Activated CD4-positive, alpha-beta T cell treated with anti-CD3 and anti-CD28 coated beads, Interleukin-2, Interleukin-6, amounts not matched to agents 100 ng/mL and 50 ng/mL, durations not matched to agents 16 hours and 8 hours (primary cell): ENCODE measurements at regions not wholly inside any gene's neighbourhood (a gene's known extent, or its start where the extent isn't known, plus 50 kb on each side); places are given as distances from the start of the nearest gene placed in this dataset.
"Not testable (repeated sequence)": the region's sequence is repeated elsewhere in the genome, so short reads cannot be mapped to it uniquely, and the experiment has no call there.

Source experiments
- DNase-seq: peaks from one replicate; pipeline ENCODE4 v3.0.0-alpha.2; 2020

DNA sequence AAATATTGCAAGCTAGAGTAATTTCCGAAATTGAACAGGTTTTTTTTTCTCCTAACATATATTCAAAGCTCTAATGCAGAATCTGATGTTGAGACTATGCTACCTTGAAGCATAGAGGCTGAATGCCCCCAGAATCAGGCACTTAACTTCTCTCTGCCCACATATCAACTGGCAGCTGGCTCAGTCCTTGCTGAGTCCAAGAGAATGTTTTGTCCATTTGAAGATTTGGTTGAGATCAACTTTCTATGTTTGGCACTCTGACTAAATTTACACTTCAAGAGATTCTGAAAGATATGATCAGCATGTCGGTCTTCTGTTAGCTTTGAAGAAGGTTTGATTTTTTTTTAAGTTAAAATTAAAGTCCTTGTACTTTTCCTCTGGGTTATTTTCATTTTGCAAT lies 1298.1 kb downstream of the EPHA7 start:
- no peak for DNase-seq

- no peak for DNase-seq
Measured at GRCh38 chr6:92117800-92118199, 1301.6 kb downstream of the EPHA7 start.

GRCh38 chr6:92114797-92115196 lies 1304.6 kb downstream of the EPHA7 start:
- DNase-seq, result no peak

GRCh38 chr6:92114091-92114675 lies 1305.2 kb downstream of the EPHA7 start:
- no peak for DNase-seq

GRCh38 chr6:92111386-92111785 lies 1308.0 kb downstream of the EPHA7 start:
- no peak for DNase-seq

DNA sequence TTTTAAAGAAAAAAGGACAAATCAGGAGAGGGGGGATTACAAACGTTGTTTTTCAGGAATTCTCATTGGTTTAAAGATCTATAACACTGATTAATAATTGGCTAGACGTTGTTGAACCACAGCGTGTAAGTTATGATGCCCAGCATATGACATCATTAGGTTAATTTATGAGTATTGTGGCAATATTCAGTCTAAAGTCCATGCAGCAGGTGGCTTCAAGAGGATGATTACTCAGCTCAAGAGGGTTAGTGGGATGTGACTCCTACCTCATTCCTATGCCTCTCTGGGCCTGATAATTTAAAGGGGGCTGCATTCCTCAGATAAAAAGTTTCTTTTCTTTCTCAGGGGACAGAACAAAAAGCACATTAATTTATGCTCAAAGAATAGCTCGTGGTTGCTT lies 1309.0 kb downstream of the EPHA7 start:
- DNase-seq, result no peak

DNA sequence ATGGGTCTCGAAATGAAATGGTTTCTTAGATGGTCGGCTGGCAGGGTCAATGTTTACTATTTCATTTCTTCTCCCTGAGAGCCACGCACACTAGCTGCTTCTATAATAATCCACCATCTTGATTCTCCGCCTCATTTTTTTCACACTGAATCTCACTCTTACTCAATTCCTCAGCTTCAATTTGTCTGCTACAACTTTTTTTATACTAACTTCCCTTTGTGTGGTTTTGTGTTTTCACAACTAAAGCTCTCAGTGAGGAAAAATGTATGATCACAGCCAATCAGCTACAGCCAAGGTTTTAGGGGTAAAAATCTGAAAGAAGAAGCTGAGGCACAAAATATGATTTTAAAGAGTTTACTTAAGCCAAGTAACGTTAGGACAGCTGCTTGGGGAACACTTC lies 1309.4 kb downstream of the EPHA7 start:
- DNase-seq, result no peak

- DNase-seq, result no peak
Measured at GRCh38 chr6:92109256-92109655, 1310.1 kb downstream of the EPHA7 start.

GRCh38 chr6:92086750-92087149 lies 1332.6 kb downstream of the EPHA7 start:
- DNase-seq, result no peak

DNA sequence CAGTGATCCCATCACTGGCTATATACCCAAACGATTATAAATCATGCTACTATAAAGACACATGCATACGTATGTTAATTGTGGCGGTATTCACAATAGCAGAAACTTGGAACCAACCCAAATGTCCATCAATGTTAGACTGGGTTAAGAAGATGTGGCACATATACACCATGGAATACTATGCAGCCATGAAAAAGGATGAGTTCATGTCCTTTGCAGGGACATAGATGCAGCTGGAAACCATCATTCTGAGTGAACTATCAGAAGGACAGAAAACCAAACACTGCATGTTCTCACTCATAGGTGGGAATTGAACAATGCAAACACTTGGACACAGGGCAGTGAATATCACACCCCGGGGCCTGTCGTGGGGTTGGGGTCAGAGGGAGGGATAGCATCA lies 1335.4 kb downstream of the EPHA7 start:
- DNase-seq, result not testable (repeated sequence)

DNA sequence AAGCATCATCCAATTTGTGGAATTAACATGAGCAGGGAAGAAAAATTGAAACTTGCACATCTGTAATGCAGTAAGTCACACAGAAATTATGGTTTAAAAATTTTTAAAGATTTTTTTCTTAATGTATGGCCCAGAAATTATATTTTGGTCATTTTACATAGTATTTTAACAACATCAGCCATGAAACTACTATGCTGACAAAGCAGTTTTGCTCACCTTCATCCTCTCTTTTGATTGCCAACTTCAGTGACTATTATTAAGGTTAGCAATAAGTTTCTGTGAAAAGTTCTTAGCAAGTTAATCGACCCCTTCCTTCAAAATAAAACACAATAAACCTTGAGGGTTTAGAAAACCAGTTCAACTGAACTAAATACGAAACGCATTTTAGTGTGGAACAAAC lies 1347.0 kb downstream of the EPHA7 start:
- DNase-seq, result no peak

- DNase-seq, result no peak
Measured at GRCh38 chr6:92069781-92070180, 1349.6 kb downstream of the EPHA7 start.

- DNase-seq, result no peak
Measured at GRCh38 chr6:92052513-92052912, 1366.8 kb downstream of the EPHA7 start.

DNA sequence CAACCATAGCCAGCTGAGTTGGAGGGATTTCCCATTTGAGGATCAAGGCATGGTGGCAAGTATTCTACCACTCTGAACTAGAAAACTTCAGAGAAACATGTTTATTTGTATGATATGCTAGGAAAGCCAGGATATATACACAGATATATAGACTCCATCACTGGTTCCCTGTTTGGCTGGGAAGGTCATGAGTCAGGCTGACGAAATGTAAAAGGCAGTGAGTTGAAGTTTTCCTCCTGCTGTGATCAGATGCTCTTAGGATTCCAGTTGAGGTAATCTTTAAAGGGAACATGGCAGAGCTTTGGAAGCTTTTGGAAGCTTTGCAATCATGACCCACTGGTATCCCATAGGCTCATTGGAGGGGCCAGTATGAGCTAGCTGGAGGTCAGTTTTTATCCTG lies 1369.1 kb downstream of the EPHA7 start:
- DNase-seq, result no peak

DNA sequence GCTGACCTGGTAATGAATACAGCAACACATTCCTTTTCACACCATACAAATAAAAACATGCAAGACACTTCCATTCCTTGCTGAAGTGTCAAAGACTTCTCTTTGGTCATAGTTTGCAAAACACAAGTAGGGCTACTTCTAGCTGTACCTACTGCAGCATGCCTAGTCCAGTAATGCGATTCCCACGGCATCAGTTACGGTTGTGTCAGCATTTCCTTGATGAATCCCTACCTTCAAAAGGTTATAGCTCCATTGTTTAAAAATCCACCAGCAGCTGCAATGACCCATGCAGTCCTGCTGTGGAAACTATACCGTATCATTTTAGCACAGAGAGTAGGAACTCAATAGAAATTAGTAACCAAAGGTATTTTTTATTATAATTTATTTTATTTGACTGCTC lies 1371.5 kb downstream of the EPHA7 start:
- no peak for DNase-seq

GRCh38 chr6:92047152-92047850 lies 1372.1 kb downstream of the EPHA7 start:
- no peak for DNase-seq

GRCh38 chr6:92044312-92044711 lies 1375.0 kb downstream of the EPHA7 start:
- no peak for DNase-seq

- DNase-seq, result no peak
Measured at GRCh38 chr6:92043777-92044176, 1375.6 kb downstream of the EPHA7 start.

- no peak for DNase-seq
Measured at GRCh38 chr6:92026878-92027277, 1392.5 kb downstream of the EPHA7 start.

GRCh38 chr6:92024881-92025280 lies 1394.5 kb downstream of the EPHA7 start:
- no peak for DNase-seq

- DNase-seq, result no peak
Measured at GRCh38 chr6:92024110-92024509, 1395.2 kb downstream of the EPHA7 start.

GRCh38 chr6:92023410-92023966 lies 1395.9 kb downstream of the EPHA7 start:
- no peak for DNase-seq

GRCh38 chr6:92011681-92012245 lies 1407.6 kb downstream of the EPHA7 start:
- DNase-seq, result no peak

DNA sequence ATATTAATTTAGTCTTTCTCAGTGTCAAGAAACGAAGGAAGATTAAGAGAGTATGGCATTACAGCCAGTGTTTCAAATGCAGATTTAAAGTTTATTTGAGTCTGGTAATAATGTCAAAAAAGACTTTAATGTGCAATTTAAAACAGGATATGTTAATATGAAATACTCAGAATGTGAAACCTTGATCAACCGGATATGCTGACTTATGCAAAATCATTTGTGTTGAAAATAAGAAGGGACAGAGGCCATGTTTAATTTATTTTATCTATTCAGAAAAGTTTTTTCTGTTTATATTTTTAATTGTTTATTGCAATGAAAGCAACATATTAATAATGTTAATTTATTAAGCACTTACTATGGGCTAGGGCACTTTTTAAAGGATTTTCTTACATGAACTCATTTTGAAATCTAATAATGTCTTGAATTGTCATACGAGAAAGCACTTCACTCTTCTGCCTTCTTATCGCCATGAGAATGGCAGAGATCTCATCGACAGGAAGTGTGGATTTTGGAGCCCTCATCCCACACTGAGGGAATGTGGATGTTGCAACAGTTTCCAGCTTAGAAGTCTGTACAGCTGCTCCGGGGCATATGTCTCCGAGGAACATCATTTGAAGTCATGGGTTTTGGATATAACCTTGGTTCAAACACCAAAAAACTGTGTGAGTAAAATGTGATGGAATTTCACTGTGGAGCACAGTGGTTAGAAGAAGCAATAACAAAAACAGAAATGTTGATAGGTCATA lies 1410.4 kb downstream of the EPHA7 start:
- DNase-seq, result no peak
